COLO829 (cell line): ENCODE measurements at regions not wholly inside any gene's neighbourhood (a gene's known extent, or its start where the extent isn't known, plus 50 kb on each side); places are given as distances from the start of the nearest gene placed in this dataset.

Source experiments
- DNase-seq: peaks from one replicate; pipeline ENCODE4 v3.0.0; 2012; ENCODE audit warnings: low spot score

DNA sequence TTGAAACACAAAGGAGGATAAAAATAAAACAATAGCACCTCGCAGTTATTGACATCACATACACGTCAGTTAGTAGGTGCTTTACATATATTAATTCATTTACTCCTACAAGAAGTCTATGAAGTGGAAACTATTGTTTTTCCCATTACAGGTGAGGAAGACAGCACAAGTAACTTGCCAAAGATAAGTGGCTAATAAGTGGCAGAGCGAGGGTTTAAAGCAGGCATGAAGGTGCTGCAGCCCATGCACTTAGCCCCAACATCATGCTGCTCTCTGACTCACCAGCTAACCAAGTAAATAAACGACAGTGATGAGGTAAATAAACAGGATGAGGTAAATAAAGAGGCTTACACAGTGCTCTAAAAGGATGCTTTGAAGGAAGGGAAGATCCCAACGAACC, 498.6 kb upstream of the ZEB2 start:
- DNase-seq = no peak

DNA sequence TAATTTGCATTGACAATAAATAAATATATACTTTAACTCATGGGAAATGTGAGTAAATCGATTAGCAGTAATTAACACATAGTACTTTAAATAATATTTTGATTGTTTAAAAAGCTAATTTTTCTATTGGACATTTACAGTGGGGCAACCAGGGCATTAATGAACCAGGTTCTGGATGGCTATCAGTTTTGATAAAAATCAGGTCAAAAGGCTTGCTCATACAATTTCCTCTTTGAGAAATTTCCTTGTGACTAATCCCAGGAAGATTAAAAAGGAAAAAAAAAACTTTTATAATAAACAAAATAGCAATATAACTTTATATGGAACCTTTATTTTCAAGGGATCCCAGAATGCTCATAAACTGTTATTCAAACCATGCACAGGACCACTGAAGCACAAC, 497.2 kb upstream of the ZEB2 start:
- no peak for DNase-seq

DNA sequence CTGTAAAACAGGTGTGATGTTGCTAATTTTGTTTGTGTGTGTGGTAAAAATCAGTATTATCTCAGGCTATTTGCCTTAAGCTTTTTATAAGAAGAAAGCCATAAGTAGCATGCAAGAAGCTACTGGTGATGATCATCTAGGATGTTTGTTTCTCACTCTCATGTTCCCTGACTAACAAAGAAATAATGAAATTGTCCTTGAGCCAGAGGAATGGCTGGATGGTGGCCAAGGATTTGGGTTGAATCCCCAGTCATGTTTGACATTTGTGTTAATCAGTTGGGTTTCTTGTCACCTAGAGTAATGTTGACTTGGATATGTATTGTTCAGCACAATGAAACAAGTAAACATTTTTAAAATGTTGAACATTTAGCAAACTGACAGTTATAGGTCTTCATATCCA, 496.8 kb upstream of the ZEB2 start:
- DNase-seq = no peak

DNA sequence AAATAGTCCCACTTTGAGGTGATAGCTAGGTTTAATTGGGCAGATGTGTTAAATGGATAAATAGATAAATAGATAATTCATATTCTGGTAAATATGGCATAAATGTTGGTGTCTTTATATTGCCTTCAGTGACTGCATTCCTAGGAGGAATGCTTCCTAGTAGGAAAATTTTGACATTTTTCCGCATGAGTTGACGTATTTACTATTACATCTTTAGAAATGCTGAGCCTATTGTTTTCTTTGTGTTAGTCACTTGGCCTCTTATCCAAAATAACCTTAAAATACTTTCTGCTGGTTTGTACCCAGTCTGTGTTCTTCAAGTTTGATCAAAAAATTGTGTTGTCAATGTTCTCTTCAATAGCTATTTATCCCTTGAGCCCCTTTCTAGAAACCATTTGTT, 495.6 kb upstream of the ZEB2 start:
- DNase-seq = no peak

DNA sequence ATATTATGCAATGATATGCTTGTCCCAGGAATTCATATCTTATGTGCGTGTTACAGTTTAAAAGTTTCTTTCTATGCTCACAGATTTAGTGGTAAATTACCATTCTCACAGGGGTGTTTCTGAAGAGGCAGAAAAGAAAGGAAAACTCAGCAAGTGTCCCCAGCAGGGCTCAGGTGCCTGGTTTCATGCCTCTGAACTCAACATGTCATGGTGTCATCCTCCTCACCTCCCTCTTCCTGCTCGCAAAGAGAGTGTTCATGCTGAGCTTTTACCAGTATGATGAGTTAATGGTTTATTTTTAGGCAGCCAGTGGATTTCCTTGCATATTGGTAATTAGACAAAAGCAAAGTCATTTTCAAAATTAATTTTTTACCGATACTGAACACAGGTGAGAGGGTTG, 492.9 kb upstream of the ZEB2 start:
- DNase-seq = no peak

DNA sequence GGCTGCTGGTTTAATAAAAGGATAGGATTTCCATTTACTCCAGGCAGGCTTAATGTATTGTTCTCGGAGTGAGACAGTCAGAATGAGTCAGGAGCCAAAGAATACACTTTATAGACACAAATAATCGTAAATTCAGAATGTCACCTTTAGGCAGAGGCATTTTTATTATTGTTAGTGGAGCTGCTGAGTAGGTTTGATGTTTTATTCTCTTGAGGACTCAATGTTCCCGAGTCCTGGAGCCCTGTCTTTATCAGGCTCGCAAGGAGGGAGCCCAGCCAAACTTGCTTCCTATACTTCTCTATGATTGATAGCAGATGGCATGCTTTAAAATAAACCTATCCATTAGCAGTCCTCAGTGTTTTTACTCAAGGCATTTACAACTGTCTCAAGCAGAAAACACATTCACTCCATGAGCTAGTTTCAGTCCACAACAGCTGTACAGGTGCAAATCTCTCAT, 492.3 kb upstream of the ZEB2 start:
- DNase-seq = no peak

DNA sequence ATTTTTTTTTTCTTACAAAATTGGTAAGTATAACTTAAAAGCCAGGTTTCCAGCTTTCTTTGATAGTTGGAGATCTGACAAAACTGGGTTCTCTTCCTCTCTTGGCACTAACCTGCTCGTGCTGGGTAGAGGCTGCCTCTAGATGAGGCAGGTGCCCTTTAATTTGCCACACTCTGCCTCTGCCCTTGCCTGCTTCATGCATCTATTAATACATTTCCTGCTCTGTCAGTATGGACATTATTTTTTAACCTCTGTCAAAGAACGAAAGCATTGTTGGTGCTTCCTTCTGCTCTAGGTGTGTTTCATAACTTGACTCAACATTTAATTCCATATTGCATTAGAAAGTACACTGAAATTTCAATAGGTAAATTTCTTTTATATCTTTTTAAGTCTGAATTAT, 490.7 kb upstream of the ZEB2 start:
- no peak for DNase-seq

DNA sequence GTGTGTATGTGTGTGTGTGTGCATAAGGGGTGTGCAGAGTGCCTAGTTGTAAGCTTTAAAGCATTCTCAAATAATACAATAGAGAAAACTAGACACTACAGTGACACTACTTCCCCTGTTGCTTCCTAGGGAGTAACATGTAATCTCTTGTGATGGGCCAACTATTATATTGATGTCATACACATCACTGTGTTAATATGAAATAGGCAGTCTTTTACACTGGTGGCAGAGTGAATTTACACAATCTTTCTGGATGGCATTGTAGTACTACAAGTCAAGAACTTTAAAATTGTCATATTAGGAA, 488.0 kb upstream of the ZEB2 start:
- no peak for DNase-seq

DNA sequence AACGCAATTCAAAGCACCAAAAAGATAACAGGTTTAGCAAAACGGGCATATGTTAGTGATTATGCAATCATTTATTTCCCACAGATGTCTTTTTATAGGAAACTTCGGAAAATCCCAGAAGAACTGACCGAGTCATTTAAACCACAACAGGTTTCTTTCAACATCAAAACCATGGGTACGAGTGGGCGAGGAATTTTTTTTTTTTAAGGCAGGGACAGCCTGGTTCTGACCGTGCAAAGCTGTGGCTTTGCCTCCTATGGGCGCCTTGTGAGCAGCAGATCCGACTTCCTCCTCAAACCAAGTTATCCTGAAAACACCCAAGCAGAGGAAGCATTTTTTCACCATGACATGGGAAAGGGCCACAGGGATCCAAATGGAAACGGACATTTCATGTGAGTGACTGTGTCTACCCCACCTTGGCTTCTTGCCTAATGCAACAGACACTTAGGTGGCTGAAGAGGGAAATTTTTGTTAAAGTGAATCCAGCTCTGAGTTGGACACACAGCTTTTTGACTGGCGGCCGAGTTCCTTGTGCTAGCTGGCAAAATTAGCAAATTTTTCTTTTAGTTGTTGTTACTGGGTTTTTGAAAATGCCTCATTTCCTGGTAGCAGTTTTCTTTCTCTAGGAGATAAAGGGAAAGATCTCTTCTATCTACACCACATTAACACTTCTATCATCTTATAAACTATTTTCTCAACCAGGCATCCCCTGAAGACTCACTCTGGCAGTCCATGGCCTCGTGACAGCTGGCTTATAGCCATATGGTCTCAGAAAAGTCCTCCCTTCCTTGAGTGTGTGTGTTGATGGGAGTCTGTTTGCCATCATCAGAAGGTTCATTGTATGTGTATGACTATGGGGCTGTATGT, 487.4 kb upstream of the ZEB2 start:
- DNase-seq = peak; percentile 76

DNA sequence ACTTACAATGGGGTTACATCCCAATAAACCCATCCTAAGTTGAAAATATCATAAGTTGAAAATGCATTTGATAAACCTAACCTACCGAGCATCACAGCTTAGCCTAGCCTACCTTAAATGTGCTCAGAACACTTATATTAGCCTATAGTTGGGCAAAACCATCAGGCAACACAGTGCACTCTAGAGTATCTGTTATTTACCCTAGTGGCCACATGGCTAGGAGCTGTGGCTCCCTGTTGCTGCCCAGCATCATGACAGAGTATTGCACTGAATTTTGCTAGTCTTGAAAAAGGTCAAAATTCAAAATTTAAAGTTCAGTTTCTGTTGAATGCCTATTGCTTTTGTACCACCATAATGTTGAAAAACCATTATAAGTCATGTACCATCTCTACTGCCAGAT, 482.7 kb upstream of the ZEB2 start:
- DNase-seq = no peak

DNA sequence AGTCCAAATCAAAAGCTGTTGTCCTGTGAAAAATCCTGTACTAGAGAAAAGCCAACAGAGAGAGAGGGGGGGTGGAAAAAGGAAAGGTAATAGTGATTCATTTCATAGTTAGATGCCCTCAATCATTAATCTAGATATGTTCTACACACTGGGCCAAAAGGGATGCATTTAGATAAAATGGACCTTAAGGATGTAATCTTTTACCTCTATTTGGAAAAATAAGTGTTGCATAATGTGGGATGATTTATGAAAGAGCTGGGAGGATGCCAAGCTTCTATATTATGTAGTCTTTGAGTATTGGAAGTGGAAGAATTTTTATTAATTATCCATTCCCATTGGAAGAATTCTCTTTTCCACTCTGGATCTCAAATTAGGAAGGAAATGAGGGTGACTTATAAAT, 480.5 kb upstream of the ZEB2 start:
- no peak for DNase-seq

DNA sequence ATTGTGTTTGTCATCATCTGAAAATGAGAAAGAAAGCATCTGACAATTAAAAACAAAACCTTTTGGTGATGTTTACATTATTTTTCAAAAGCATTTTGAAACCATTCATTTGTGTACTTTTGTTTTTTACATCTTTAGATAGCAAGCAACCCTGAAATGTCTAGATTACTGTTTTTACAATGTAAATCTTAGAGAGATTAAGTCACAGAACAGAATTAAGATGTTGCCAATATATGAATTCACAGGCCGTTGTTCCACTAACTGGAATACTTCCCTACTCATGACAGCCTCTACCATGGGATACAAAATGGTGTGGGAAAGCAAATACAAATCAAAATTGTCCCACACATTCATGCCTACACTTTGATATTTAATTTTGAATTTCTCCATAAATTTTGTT, 480.0 kb upstream of the ZEB2 start:
- DNase-seq = no peak

DNA sequence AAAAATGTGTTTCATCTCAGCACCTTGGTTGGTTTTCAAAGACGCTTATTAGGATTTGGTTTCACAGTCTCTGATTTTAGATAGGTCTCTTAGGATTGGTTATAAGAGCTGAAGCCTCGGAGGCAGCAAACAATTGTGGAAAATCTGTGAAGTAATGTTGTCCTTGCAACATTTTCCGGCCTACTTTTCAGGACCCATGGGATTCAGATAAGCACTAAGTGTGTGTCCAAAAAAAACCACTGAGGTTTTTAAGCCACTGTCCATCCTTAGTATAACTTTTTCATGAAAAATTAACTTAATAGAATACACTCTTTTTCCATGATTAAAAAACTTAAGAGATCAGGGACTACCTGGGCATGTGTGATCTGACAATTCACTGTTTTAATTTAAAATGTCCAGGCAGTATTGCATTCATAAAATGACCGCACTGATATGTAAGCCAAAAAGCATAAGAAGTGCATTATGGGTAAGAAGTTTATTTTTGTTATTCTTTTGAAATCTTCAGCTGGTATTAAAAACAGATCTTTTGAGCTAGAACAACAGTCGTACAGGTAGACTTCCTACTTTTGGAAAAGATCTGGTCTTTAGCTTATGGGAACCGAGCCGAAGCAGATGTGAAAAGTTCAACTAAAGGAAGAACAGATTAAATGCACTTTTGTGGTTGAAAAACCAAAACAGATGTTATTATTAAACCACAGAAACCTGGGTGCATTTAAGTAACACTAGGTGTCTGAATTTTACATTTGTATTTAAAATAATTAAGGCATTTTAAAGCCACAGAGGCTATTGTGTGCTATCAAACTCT, 479.4 kb upstream of the ZEB2 start:
- no peak for DNase-seq

DNA sequence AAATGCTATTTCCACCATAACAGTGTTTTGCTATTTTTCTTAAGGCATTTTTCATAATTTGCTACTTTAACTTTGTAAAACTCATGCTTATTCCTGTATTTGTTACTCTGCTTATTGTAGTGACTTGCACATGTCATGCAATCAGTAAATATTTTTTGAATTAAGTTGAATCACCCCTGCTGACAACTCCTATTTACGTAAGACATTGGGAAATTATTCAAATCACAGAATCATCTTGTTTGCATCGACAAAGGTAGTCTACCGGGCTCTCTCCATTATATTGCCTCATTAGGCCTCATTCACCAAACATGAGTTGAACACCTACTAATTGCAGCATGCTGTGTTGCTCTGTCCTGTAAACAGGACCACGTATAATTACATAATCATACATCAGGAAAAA, 478.5 kb upstream of the ZEB2 start:
- DNase-seq = no peak

DNA sequence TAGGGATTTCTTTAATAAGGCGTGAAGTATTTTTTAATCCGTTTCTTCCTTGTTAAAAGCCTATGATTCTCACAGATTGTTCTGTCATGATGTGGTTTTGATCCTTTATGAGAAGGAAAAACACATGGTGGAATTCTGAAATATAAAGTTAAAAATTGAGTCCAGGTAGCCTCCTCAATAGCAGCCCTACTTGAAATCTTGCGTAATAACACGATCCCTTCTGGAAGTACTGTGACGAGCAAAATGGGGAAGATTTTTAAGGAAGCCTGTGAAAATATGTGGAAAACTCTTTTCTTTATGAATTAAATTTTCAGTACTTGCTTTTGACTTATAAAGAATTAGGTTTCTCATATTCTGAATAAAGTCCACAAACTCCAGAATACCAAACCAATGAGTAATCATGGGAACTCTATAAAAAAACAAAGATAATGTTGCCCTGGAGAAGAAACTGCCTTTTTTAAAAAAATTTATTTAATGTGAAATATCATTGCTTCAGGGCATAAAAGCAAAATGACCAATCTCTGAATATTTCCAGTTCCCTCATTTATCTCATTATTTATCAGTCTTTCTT, 476.4 kb upstream of the ZEB2 start:
- peak; percentile 55 for DNase-seq

DNA sequence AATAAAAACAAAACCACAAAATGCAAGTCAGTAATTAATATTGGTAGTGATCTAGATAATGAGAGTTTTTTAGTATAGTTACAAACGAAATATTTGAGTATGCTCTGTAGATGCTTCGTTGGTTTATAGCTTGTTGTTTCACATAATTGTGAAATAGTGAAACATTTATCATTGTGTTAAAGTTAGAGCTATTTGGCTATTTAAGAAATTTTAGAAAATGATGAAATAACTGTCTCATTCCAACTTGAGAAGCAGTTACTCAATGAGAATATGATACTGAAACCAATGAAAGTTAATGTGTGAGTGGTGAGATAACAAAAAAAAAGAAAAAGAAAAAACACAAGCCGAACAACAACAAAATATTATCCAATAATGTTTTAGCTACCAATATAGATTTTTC, 475.6 kb upstream of the ZEB2 start:
- DNase-seq = no peak

DNA sequence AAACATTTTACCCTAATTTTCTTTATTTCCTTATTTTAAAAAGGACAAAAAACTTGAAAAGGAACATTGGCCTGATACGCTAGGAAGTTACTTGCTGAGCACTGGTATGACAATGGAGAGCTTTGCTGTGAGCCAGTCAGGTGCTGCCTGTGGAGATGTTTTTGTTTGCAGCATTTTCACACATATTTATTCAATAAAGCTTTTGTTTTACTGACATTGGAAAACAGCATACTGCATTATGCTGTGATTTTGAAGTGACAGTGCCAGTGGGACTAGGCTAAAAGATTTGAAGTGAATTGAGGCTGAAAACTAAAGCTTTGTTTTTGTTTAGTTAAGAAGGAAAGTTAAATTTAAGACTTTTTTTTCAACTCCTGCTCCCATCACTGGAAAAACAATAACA, 470.7 kb upstream of the ZEB2 start:
- no peak for DNase-seq

DNA sequence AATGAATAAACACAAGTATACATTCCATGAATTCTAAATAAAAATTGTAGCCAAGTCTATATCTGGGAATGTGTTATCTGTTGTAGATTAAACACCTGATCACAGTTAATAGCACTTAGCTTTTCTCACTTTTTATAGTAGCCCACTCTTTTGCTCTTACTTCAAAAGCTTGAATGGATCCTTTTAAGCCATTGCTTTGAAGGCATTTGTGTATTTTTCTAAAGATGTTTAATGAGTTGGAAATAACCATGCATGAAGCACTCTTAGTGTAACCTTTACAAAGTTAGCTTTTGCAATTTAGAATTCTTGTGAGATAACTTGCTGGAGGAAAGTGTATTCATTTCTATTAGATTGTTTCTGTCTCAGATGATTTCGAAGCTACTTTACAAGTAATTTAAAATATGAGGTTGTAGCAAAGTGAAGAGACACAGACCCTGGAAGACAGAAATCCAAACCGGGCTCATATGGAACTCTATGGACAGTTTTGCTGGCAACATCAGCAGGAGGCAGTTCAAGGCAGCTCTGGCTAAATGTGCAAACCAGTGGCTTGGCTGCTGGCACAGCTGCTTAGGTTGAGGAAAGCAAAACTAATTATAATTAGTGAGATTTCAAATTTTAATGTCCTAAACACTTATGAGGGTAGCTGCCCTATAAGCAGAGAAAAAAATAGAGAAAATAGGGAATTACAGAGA, 469.8 kb upstream of the ZEB2 start:
- DNase-seq = no peak

DNA sequence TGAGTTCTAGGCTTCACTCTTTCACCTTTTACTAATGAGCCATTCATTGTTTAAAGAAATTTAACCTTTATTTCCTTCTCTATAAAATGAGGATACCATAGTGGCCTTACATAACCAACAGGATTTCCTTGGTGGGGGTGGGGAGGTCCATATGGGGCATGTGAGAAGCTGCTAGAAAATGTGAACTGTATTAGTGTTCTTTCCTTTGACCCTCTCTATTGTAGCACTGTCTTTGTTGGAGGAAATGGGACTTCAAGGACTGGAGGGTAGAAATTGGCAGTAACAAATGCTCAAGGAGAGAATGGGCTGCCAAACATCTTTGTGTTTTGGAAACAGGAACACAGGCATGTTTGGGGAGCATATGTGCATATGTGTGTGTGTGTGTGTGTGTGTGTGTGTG, 468.7 kb upstream of the ZEB2 start:
- no peak for DNase-seq

DNA sequence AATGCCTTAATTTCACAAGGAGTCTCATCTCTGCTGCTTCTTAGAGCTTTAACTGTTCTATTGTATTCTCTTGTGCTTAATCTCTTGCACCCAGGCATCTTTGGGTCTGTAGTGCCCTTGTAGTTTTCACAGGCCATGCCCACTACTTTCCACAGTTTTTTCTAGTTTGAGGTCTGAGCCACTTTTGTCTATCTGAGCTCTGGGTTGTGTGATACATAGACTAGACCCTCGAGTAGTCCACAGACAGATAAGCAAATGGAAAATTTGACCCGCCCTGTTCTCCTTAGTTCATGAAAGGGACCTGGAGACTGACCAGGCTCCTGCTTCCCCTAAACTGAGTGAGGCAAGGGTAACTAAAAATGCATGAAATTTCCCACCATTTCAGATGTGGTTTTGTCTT, 466.8 kb upstream of the ZEB2 start:
- DNase-seq = no peak

DNA sequence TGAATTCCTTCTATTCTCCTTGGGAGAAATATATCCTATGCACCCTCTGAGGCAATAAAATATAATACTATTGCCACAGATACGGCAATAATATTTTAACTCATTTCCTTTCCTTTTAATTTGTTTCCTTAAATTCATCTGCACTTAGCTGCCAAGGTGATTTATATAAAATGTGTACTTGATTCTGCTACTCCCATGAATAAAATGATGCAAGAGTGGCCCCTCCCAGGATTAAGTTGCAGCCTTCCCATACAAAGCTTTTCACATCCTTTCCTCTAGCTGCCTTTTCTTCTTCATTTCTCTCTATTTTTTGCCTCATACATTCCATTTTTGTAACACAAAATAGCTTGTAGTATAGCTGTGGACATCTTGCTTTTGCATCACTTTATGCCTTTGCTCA, 464.1 kb upstream of the ZEB2 start:
- DNase-seq = no peak

DNA sequence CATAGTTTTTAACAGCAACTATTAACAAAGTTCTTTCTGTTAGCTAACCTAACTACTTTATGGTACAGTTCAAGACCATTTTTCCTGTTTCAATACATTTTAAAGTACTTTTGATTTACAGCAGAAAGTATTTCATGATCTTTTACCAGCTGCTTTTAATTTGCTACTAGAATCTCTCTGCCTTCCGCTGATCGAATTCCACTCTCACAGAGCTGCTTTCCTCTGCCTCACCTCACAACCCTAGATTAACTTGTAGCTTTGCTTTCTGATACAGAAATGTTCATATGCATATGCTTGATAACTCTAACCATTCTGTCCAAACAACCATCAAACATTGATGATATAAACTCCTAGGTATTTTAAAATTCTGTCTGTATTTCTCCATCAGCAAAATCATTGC, 463.2 kb upstream of the ZEB2 start:
- DNase-seq = no peak

DNA sequence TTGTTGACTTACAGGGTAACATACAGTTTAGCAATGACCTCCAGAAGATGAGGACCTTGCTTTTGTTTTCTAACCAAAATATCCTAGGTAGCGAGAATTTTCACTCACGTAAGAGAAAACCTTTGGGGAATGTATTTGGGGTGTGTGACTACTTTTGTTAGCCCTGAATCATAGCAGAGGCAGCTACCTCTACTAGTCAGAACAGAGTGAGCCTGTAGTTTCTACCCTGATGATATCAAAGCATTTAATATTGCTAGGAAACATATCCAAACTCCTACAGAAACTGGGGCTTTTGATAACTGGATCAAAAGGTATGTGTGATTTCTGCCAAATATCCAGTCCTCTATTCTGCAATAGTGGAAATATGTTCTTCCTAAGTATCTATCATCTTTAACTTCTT, 462.6 kb upstream of the ZEB2 start:
- DNase-seq = no peak
